ENCODE measurements at regions not wholly inside any gene's neighbourhood (a gene's known extent, or its start where the extent isn't known, plus 50 kb on each side); places are given as distances from the start of the nearest gene placed in this dataset.

DNA sequence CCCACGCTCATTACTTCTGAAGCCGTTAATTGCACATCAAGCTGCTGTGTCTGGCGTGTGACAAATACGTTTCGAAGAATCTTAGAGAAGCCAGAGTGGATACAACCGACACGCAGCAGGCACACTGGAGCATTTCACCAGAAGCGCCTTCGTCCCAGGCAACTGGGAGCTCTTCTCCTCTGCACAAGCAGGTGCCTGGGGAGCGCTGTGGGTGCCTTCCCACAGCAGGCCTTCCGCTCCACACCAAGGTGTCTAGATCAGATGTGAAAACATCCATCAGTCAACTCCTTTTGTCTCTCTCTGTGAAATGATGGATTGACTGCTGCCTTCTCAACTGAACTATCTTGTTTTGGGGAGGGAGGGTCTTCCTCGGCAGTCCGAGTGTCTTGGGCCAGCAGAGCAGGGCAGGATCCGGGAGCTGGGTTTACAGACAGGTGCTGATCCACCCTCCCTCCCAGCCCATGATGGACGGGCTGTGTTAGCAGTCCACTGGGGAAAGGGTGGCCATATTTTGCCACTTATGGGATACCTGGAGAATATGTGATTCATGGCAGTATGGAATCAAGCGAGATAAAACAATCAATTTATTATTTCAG lies 326.3 kb downstream of the TCERG1L start:
- no peak overlapping the region for H2AK9ac ChIP-seq (replicated peaks; ENCODE audit: low read depth, low read length, poor library complexity)
- CTCF ChIA-PET, result no interaction called here
- H3K36me3 ChIP-seq (ENCODE audit: control insufficient read depth, insufficient read depth, low read length), result no peaks in the 10 kb centered on the region
- WGBS, 2 experiments (ENCODE audit: extremely low coverage in 2 of 2, insufficient read length in 1 of 2), result 85% methylated on average over 6 of the region's 16 CpGs; no CpG with 5 or more reads in 1 of the 2 experiments
- no peak overlapping the region for H3K4ac ChIP-seq (ENCODE audit: low read depth, low read length)
- ATAC-seq (ENCODE audit: low read depth) (no peak), DNase-seq (no peak)
- H2BK120ac ChIP-seq (ENCODE audit: low read depth, low read length), result no peak overlapping the region
- H3K23ac ChIP-seq (ENCODE audit: low read depth, low read length), result no peak overlapping the region
- no peak overlapping the region for H3K4me3 ChIP-seq (ENCODE audit: insufficient read depth, low read depth, low read length)
- dilution Hi-C loops (cut with HindIII; ENCODE audit: low sequenced_read_pairs, unreplicated experiment), result no loop called here
- no peak overlapping the region for H4K8ac ChIP-seq (ENCODE audit: low read depth in 2 of 2, low read length in 2 of 2)
- no peak overlapping the region for H2AFZ ChIP-seq (replicated peaks; ENCODE audit: low read length, poor library complexity)
- intact Hi-C loops (cut with micrococcal nuclease), result no loop called here
- H3K56ac ChIP-seq (ENCODE audit: extremely low read depth, insufficient read depth, low read length), result no peak overlapping the region
- no peak overlapping the region for H2AK5ac ChIP-seq (ENCODE audit: low read depth, low read length)
- no peaks in the 10 kb centered on the region for H4K20me1 ChIP-seq (ENCODE audit: insufficient read depth, low read length)
- in situ Hi-C loops (cut with MboI; ENCODE audit: low sequenced_read_pairs), result no loop called here
- H3K79me1 ChIP-seq (ENCODE audit: low read depth in 1 of 2, low read length in 2 of 2), result no peaks in the 10 kb centered on the region
- POLR2A ChIA-PET (ENCODE audit: unreplicated experiment), result no interaction called here
- BruUV-seq (replicated peaks), result no TSS peak
- no peak overlapping the region for H2BK15ac ChIP-seq (ENCODE audit: low read depth, low read length)
- no peak overlapping the region for H2BK5ac ChIP-seq (ENCODE audit: low read depth, low read length, poor library complexity, severe bottlenecking)
- H3K9ac ChIP-seq (ENCODE audit: low read depth, low read length), result no peak overlapping the region
- no peak overlapping the region for H3K18ac ChIP-seq (ENCODE audit: low read depth, low read length)
- no peak overlapping the region for H3K14ac ChIP-seq (replicated peaks; ENCODE audit: low read depth, low read length)
- no peaks in the 10 kb centered on the region for H3K4me1 ChIP-seq (ENCODE audit: control insufficient read depth, insufficient read depth, low read length)
- no peak overlapping the region for H4K5ac ChIP-seq (ENCODE audit: low read depth, low read length)
- H3K4me2 ChIP-seq (ENCODE audit: low read depth, low read length), result no peak overlapping the region
- H3K9me3 ChIP-seq (ENCODE audit: control insufficient read depth, insufficient read depth, low read length), result peaks cover 31% of the 10 kb centered on the region
- no peak overlapping the region for H3K27ac ChIP-seq (ENCODE audit: insufficient read depth, low read length)
- no peaks in the 10 kb centered on the region for H3K27me3 ChIP-seq (ENCODE audit: control insufficient read depth, insufficient read depth, low read length)
- H3K9me1 ChIP-seq (ENCODE audit: insufficient read depth, low read length), result no peaks in the 10 kb centered on the region
- no peak overlapping the region for H2BK20ac ChIP-seq (ENCODE audit: low read depth, low read length)
- TF ChIP-seq, protein P1, sequence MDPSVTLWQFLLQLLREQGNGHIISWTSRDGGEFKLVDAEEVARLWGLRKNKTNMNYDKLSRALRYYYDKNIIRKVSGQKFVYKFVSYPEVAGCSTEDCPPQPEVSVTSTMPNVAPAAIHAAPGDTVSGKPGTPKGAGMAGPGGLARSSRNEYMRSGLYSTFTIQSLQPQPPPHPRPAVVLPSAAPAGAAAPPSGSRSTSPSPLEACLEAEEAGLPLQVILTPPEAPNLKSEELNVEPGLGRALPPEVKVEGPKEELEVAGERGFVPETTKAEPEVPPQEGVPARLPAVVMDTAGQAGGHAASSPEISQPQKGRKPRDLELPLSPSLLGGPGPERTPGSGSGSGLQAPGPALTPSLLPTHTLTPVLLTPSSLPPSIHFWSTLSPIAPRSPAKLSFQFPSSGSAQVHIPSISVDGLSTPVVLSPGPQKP (IDR thresholded peaks at IDR 0.05; ENCODE audit: borderline replicate concordance, low read depth, low read length), result no peak
- no peak for TF ChIP-seq RAD21 (IDR thresholded peaks at IDR 0.05; ENCODE audit: low read length)
- no peak for TF ChIP-seq RCOR1 (IDR thresholded peaks at IDR 0.05; ENCODE audit: insufficient replicate concordance, low read length)
- H4K91ac ChIP-seq (ENCODE audit: insufficient read depth, low read depth, low read length), result no peak overlapping the region
